Endodermal cell (in vitro differentiated cells): ENCODE measurements at regions not wholly inside any gene's neighbourhood (a gene's known extent, or its start where the extent isn't known, plus 50 kb on each side); places are given as distances from the start of the nearest gene placed in this dataset.

Experiments used
- DNase-seq: peaks from one replicate; pipeline ENCODE4 v3.0.0-alpha.2; 2017
- H3K27ac ChIP-seq: 2 replicates; pipeline ENCODE4 v1.5.1; 2013; ENCODE audit warnings: mild to moderate bottlenecking, low read depth, low read length, moderate library complexity
- H3K27me3 ChIP-seq: 2 replicates; pipeline ENCODE4 v1.6.1; 2013; ENCODE audit warnings: mild to moderate bottlenecking, low read length, moderate library complexity; ENCODE audit not compliant: insufficient read depth, control insufficient read depth, poor library complexity, severe bottlenecking
- H3K36me3 ChIP-seq: 2 replicates; pipeline ENCODE4 v1.7.0; 2013; ENCODE audit warnings: mild to moderate bottlenecking, low read length, moderate library complexity; ENCODE audit not compliant: control insufficient read depth, insufficient read depth
- H3K4me1 ChIP-seq: one replicate; pipeline ENCODE4 v1.7.0; 2013; ENCODE audit warnings: low read length; ENCODE audit not compliant: control insufficient read depth, insufficient read depth
- H3K4me3 ChIP-seq: 2 replicates; pipeline ENCODE4 v1.5.1; 2013; ENCODE audit warnings: mild to moderate bottlenecking, low read length, moderate library complexity
- H3K9ac ChIP-seq: 2 replicates; pipeline ENCODE4 v1.6.1; 2013; ENCODE audit warnings: mild to moderate bottlenecking, low read length, moderate library complexity; ENCODE audit not compliant: poor library complexity, severe bottlenecking; ENCODE audit errors: extremely low read depth
- H3K9me3 ChIP-seq: 2 replicates; pipeline ENCODE4 v1.6.1; 2013; ENCODE audit warnings: mild to moderate bottlenecking, low read length, moderate library complexity; ENCODE audit not compliant: control insufficient read depth
- H3K27ac Mint-ChIP-seq: 2 replicates; pipeline ENCODE4 v1.8.0; 2020; ENCODE audit warnings: mixed read lengths
- H3K27me3 Mint-ChIP-seq: 2 replicates; pipeline ENCODE4 v1.8.0; 2021; ENCODE audit warnings: mild to moderate bottlenecking, mixed read lengths; ENCODE audit not compliant: insufficient read depth
- H3K36me3 Mint-ChIP-seq: 2 replicates; pipeline ENCODE4 v1.8.0; 2020; ENCODE audit warnings: low read depth, mixed read lengths
- H3K4me1 Mint-ChIP-seq: 2 replicates; pipeline ENCODE4 v1.8.0; 2020; ENCODE audit warnings: mixed read lengths
- H3K4me3 Mint-ChIP-seq: 2 replicates; pipeline ENCODE4 v1.8.0; 2020; ENCODE audit warnings: mild to moderate bottlenecking, moderate library complexity, mixed read lengths
- H3K9me3 Mint-ChIP-seq: 2 replicates; pipeline ENCODE4 v1.8.0; 2020; ENCODE audit warnings: mild to moderate bottlenecking, mixed read lengths
- CTCF ChIP-seq: fragments of 200-600 bp; sonication (generic); conservative IDR thresholded peaks from 2 replicates; pipeline ENCODE4 v1.5.0; 2021; ENCODE audit warnings: antibody characterized with exemption, mild to moderate bottlenecking
- WGBS, 2 experiments: methylation state at CpG; one replicate each; pipeline versions ENCODE4 v1.1.5 to v1.1.7; 2013; ENCODE audit warnings: missing lambda C conversion rate in 2 of 2, mixed read lengths in 1 of 2; ENCODE audit not compliant: insufficient coverage in 1 of 2, insufficient read length in 1 of 2; 5-methylcytosine and 5-hydroxymethylcytosine counted together

- no peak overlapping the region for H3K27ac ChIP-seq
- H3K9me3 ChIP-seq, result no peaks in the 10 kb centered on the region
- H3K9ac ChIP-seq, result no peak overlapping the region
- TF ChIP-seq CTCF, result no peak
- peaks cover 2% of the 10 kb centered on the region for H3K4me1 Mint-ChIP-seq
- H3K9me3 Mint-ChIP-seq, result no peaks in the 10 kb centered on the region
- H3K27ac Mint-ChIP-seq, result no peak overlapping the region
- H3K27me3 ChIP-seq, result no peaks in the 10 kb centered on the region
- no peak overlapping the region for H3K4me3 Mint-ChIP-seq
- DNase-seq, result no peak
- H3K4me1 ChIP-seq, result no peaks in the 10 kb centered on the region
- H3K4me3 ChIP-seq, result no peak overlapping the region
- no peaks in the 10 kb centered on the region for H3K36me3 Mint-ChIP-seq
- H3K36me3 ChIP-seq, result no peaks in the 10 kb centered on the region
- no peaks in the 10 kb centered on the region for H3K27me3 Mint-ChIP-seq
These were observed 602.7 kb upstream of the CHRM3 start for GRCh38 chr1:238783633-238784032.

DNA sequence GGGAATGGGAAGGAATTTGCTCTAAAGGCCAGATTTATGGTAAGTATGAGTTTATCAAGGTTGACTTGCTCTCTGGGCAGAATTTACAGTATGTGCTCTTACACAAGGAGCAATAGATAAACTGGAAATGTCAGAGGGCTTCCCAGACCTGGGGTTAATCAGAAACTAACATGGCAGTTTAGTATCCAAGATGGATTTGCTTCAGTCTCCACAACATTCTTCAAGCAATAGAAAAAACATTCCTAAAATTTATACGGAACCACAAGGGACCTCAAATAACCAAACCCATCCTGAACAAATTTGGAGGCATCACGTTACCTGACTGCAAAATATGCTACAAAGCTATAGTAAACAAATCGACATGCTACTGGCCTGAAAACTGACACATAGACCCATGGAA, 606.7 kb upstream of the CHRM3 start:
- H3K4me3 Mint-ChIP-seq, result no peak overlapping the region

DNA sequence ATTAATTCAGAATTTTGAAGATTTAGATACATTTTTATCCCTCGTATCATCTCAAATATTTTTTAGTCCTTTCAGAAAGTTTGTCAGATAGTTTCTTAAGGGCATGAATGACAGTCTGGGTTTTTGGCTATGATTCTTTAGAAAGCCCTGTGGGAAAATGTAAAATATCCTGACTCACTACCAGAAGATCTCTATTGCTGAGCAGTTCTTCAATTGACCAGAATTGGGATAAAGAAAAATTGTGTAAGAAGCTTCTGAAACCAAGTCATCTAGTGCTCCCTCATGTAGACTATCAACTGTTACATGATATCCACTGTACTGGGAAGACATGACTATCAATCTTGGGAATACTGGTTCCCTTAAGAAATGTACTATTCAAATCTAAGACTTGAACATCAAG, 608.3 kb upstream of the CHRM3 start:
- no peak for DNase-seq
- Histone ChIP-seq H3K36me3 (no peaks in the 10 kb centered on the region), H3K9ac (no peak overlapping the region), H3K27ac (no peak overlapping the region), H3K4me3 (no peak overlapping the region), H3K27me3 (no peaks in the 10 kb centered on the region), H3K4me1 (no peaks in the 10 kb centered on the region), H3K9me3 (no peaks in the 10 kb centered on the region)
- Mint-ChIP-seq H3K9me3 (no peaks in the 10 kb centered on the region), H3K36me3 (no peaks in the 10 kb centered on the region), H3K27ac (no peak overlapping the region), H3K4me3 (no peak overlapping the region), H3K4me1 (peaks cover 2% of the 10 kb centered on the region), H3K27me3 (no peaks in the 10 kb centered on the region)
- WGBS, 2 experiments, result 100% methylated on average over 1 of the region's 1 CpG; no CpG with 5 or more reads in 1 of the 2 experiments
- TF ChIP-seq CTCF, result no peak

More for the DNA sequence above, 606.7 kb upstream of the CHRM3 start:
- Histone ChIP-seq H3K27me3 (no peaks in the 10 kb centered on the region), H3K27ac (no peak overlapping the region), H3K9me3 (no peaks in the 10 kb centered on the region), H3K9ac (no peak overlapping the region), H3K36me3 (no peaks in the 10 kb centered on the region), H3K4me1 (no peaks in the 10 kb centered on the region), H3K4me3 (no peak overlapping the region)
- TF ChIP-seq CTCF, result no peak
- Mint-ChIP-seq H3K27me3 (no peaks in the 10 kb centered on the region), H3K4me1 (peaks cover 2% of the 10 kb centered on the region), H3K27ac (no peak overlapping the region), H3K9me3 (no peaks in the 10 kb centered on the region), H3K36me3 (no peaks in the 10 kb centered on the region)
- 87 to 89% methylated on average over 3 of the region's 3 CpGs for WGBS, 2 experiments
- no peak for DNase-seq
